ENCODE measurements at regions not wholly inside any gene's neighbourhood (a gene's known extent, or its start where the extent isn't known, plus 50 kb on each side); places are given as distances from the start of the nearest gene placed in this dataset.

DNA sequence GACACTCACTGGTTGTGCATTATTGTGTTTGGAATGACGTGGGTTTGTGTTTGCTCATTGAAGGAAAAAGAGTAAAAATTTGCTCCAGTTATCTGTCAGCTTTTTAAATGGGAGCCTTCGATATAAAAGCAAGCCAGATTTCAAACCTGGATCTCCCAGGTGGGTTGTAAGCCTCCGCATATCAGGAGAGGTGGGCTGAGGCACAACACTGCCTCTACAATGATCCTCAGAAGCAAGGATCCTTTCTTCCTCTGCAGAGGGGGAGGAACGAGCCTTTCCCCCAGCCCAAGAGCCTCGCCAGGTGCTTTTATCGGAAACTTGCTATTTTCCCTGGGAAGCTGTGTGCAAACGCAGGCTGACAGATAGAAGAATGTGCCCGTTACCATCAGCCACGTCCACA is 331.0 kb upstream of the MGMT start:
- Mint-ChIP-seq H3K9me3 (no peaks in the 10 kb centered on the region), H3K4me1 (ENCODE audit: unreplicated experiment) (peaks cover 18% of the 10 kb centered on the region), H3K27me3 (peaks cover 39% of the 10 kb centered on the region), H3K36me3 (no peaks in the 10 kb centered on the region), H3K4me3 (no peak overlapping the region), H3K27ac (no peak overlapping the region)
- no peak for DNase-seq (ENCODE audit: extremely low spot score, unreplicated experiment)
- TF ChIP-seq, protein P1, sequence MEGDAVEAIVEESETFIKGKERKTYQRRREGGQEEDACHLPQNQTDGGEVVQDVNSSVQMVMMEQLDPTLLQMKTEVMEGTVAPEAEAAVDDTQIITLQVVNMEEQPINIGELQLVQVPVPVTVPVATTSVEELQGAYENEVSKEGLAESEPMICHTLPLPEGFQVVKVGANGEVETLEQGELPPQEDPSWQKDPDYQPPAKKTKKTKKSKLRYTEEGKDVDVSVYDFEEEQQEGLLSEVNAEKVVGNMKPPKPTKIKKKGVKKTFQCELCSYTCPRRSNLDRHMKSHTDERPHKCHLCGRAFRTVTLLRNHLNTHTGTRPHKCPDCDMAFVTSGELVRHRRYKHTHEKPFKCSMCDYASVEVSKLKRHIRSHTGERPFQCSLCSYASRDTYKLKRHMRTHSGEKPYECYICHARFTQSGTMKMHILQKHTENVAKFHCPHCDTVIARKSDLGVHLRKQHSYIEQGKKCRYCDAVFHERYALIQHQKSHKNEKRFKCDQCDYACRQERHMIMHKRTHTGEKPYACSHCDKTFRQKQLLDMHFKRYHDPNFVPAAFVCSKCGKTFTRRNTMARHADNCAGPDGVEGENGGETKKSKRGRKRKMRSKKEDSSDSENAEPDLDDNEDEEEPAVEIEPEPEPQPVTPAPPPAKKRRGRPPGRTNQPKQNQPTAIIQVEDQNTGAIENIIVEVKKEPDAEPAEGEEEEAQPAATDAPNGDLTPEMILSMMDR (conservative IDR thresholded peaks at IDR 0.05), result no peak

GRCh38 chr10:129136951-129137350 is 330.1 kb upstream of the MGMT start:
- peaks cover 40% of the 10 kb centered on the region for H3K27me3 Mint-ChIP-seq
- H3K36me3 Mint-ChIP-seq, result no peaks in the 10 kb centered on the region
- no peaks in the 10 kb centered on the region for H3K9me3 Mint-ChIP-seq
- H3K27ac Mint-ChIP-seq, result no peak overlapping the region
- peaks cover 26% of the 10 kb centered on the region for H3K4me1 Mint-ChIP-seq (ENCODE audit: unreplicated experiment)
- TF ChIP-seq, protein P1 (conservative IDR thresholded peaks at IDR 0.05), result no peak
- DNase-seq (ENCODE audit: extremely low spot score, unreplicated experiment), result no peak
- no peak overlapping the region for H3K4me3 Mint-ChIP-seq

DNA sequence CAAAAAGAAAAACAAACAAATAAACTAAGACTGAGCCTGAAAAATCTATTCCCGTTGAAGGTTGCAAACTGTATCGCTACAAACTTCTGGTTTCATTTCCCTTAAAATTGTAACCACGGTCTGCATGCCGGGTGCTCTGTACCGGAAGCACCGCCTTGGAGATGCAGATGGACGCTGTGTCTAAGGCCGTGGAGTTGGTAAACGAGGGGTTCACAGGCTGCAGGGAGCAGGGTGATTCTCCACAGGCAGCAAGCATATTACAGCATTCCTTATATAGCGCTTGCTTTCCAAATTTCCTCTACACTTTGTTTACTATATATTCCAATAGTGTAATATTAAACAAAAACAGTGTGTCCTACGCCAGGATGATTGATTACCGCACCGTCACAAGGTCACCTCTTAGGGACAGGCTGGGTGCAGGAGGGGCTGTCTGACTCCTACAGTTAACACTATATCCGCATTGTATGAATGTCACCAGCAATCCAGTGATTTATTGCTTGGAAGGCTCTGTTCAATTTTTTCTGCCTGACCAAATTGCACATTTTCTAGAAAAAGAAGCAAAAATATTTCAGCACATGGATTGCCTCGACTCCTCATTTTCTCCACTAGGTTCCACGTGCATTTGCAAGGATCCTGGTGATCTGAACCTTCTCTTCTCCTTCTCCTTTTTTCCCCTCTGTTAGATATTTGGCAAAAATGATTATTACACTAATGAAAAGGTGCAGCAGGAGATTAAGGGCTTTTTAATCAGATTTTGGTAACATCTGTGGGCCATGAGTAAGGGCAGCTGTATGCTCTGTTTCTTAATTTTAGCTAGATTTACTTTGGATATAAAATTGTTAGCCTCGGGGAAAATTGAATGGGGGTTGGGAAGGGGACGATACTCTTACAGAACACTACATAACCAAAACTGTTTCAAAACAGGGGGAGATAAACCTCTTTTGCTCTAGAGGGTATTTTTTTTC is 325.8 kb upstream of the MGMT start:
- Mint-ChIP-seq H3K9me3 (no peaks in the 10 kb centered on the region), H3K27ac (no peak overlapping the region), H3K4me1 (ENCODE audit: unreplicated experiment) (peaks cover 12% of the 10 kb centered on the region), H3K4me3 (no peak overlapping the region), H3K36me3 (no peaks in the 10 kb centered on the region), H3K27me3 (peaks cover 37% of the 10 kb centered on the region)
- no peak for DNase-seq (ENCODE audit: extremely low spot score, unreplicated experiment)
- TF ChIP-seq, protein P1 (conservative IDR thresholded peaks at IDR 0.05), result peak; percentile 10

DNA sequence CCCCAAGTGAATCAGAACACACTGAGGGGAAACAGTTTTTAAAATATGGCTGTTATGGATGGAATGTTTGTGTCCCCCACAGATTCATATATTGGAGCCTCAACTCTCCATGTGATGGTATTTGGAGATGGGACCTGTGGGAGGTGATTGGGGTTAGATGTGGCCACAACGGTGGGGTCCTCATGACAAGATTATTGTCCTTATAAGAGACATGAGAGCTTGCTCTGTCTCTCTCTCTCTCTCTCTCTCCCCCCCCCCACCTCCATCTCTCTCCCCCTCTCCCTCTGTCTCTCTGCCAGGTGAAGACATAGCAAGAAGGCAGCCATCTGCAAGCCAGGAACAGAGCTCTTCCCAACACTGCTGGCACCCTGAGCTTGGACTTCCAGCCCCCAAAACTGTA is 315.8 kb upstream of the MGMT start:
- Mint-ChIP-seq H3K27ac (no peak overlapping the region), H3K36me3 (no peaks in the 10 kb centered on the region), H3K27me3 (no peaks in the 10 kb centered on the region), H3K4me3 (no peak overlapping the region), H3K4me1 (ENCODE audit: unreplicated experiment) (no peaks in the 10 kb centered on the region), H3K9me3 (peaks cover 6% of the 10 kb centered on the region)
- TF ChIP-seq, protein P1 (conservative IDR thresholded peaks at IDR 0.05), result no peak
- DNase-seq (ENCODE audit: extremely low spot score, unreplicated experiment), result no peak

DNA sequence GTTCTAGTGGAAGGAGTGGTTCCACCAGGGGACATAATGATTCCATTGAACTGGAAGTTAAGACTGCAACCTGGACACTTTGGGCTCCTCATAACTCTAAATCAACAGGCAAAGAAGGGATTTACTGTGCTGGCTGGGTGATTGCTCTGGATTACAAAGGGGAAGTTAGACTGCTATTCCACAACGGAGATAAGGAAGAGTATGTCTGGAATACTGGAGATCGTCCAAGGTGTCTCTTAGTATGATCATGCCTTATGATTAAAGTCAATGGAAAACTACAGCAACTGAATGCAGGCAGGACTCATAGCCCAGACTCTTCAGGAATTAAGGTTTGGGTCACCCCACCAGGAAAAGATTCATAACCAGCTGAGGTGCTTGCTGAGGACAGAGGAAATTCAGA is 310.6 kb upstream of the MGMT start:
- Mint-ChIP-seq H3K27me3 (no peaks in the 10 kb centered on the region), H3K36me3 (no peaks in the 10 kb centered on the region), H3K9me3 (peaks cover 15% of the 10 kb centered on the region), H3K4me1 (ENCODE audit: unreplicated experiment) (no peaks in the 10 kb centered on the region), H3K27ac (no peak overlapping the region), H3K4me3 (no peak overlapping the region)
- TF ChIP-seq, protein P1 (conservative IDR thresholded peaks at IDR 0.05), result no peak
- no peak for DNase-seq (ENCODE audit: extremely low spot score, unreplicated experiment)

Data from type B pancreatic cell (in vitro differentiated cells).